ENCODE measurements at regions not wholly inside any gene's neighbourhood (a gene's known extent, or its start where the extent isn't known, plus 50 kb on each side); places are given as distances from the start of the nearest gene placed in this dataset.

GRCh38 chr10:131653140-131653539 lies 247.7 kb upstream of the PPP2R2D start:
- no peak for DNase-seq

GRCh38 chr10:131653554-131654470 lies 247.0 kb upstream of the PPP2R2D start:
- DNase-seq, result no peak

- no peak for DNase-seq
Measured at GRCh38 chr10:131654471-131655087, 246.2 kb upstream of the PPP2R2D start.

- DNase-seq, result no peak
Measured at GRCh38 chr10:131655101-131655849, 245.5 kb upstream of the PPP2R2D start.

- DNase-seq, result no peak
Measured at GRCh38 chr10:131656009-131656408, 244.8 kb upstream of the PPP2R2D start.

GRCh38 chr10:131656431-131656841 lies 244.4 kb upstream of the PPP2R2D start:
- DNase-seq, result no peak

- DNase-seq, result no peak
Measured at GRCh38 chr10:131657318-131657984, 243.4 kb upstream of the PPP2R2D start.

- no peak for DNase-seq
Measured at GRCh38 chr10:131657985-131658330, 242.8 kb upstream of the PPP2R2D start.

- DNase-seq, result no peak
Measured at GRCh38 chr10:131658476-131659110, 242.2 kb upstream of the PPP2R2D start.

- DNase-seq, result no peak
Measured at GRCh38 chr10:131660427-131660826, 240.4 kb upstream of the PPP2R2D start.

GRCh38 chr10:131662851-131663250 lies 238.0 kb upstream of the PPP2R2D start:
- DNase-seq, result no peak

GRCh38 chr10:131663351-131663750 lies 237.5 kb upstream of the PPP2R2D start:
- no peak for DNase-seq

GRCh38 chr10:131666091-131666490 lies 234.7 kb upstream of the PPP2R2D start:
- DNase-seq, result no peak

GRCh38 chr10:131667047-131667446 lies 233.8 kb upstream of the PPP2R2D start:
- no peak for DNase-seq

- DNase-seq, result no peak
Measured at GRCh38 chr10:131667561-131667960, 233.2 kb upstream of the PPP2R2D start.

GRCh38 chr10:131668903-131669302 lies 231.9 kb upstream of the PPP2R2D start:
- no peak for DNase-seq

GRCh38 chr10:131669838-131670237 lies 231.0 kb upstream of the PPP2R2D start:
- no peak for DNase-seq

GRCh38 chr10:131670341-131670740 lies 230.5 kb upstream of the PPP2R2D start:
- DNase-seq, result no peak

- DNase-seq, result no peak
Measured at GRCh38 chr10:131673396-131673795, 227.4 kb upstream of the PPP2R2D start.

- DNase-seq, result no peak
Measured at GRCh38 chr10:131674130-131674529, 226.7 kb upstream of the PPP2R2D start.

- no peak for DNase-seq
Measured at GRCh38 chr10:131675104-131675503, 225.7 kb upstream of the PPP2R2D start.

- no peak for DNase-seq
Measured at GRCh38 chr10:131676046-131676799, 224.6 kb upstream of the PPP2R2D start.

All from hematopoietic multipotent progenitor cell treated with erythropoietin and hydrocortisone succinate and interleukin-3 and kit ligand, for 4 days (in vitro differentiated cells).